HCT116 (cell line): ENCODE measurements at regions not wholly inside any gene's neighbourhood (a gene's known extent, or its start where the extent isn't known, plus 50 kb on each side); places are given as distances from the start of the nearest gene placed in this dataset.

ENCODE experiments used
- ATAC-seq: fragments of 200-7000 bp; cut with Tn5 transposase; 2 replicates; pipeline ENCODE4 v1.9.1; 2020; ENCODE audit warnings: mild to moderate bottlenecking, moderate library complexity
- BruUV-seq: library from RNA; stranded (reverse); fragments of 400-500 nt; replicated peaks from 2 replicates; lab custom pipeline; 2021; lab: Mats Ljungman, UMichigan
- CTCF ChIA-PET: fragments of 300-600 bp; sonication (Branson Sonifier 250); formaldehyde crosslinking; loops from one replicate; lab custom pipeline; 2021; ENCODE audit warnings: antibody characterized with exemption; lab: Charles Lee
- POLR2A ChIA-PET: fragments of 300-600, 350-600 bp; sonication (Branson Sonifier 250); formaldehyde crosslinking; loops from one replicate; lab custom pipeline; 2021; ENCODE audit warnings: antibody characterized with exemption; lab: Charles Lee
- RAD21 ChIA-PET, 2 experiments: fragments of 300-600 bp; sonication (Branson Sonifier 250); formaldehyde crosslinking; loops; one replicate each; lab custom pipeline; 2023; ENCODE audit warnings: low total read pairs in 2 of 2; ENCODE audit not compliant: uncharacterized antibody in 2 of 2, unreplicated experiment in 2 of 2, low non-redundant PET in 1 of 2; lab: Charles Lee
- DNase-seq: peaks from one replicate; pipeline ENCODE4 v3.0.0-alpha.2; 2010; ENCODE audit warnings: low read depth, low spot score
- H2AFZ ChIP-seq: fragments of 200-600 bp; shearing (Covaris generic), sonication (generic); 2 replicates; pipeline ENCODE4 v1.6.1; 2017; ENCODE audit warnings: low read depth, mixed run types, mixed read lengths, antibody characterized with exemption, low read length; ENCODE audit not compliant: poor library complexity, severe bottlenecking
- H3K27ac ChIP-seq: 2 replicates; pipeline ENCODE4 v1.5.1; 2012; ENCODE audit warnings: low read depth, low read length
- H3K27me3 ChIP-seq: fragments of 200-600 bp; sonication (generic); 2 replicates; pipeline ENCODE4 v1.6.1; 2016; ENCODE audit warnings: mixed run types, low read length, mixed read lengths; ENCODE audit not compliant: insufficient read depth
- H3K36me3 ChIP-seq, 2 experiments: fragments of 200-500 bp in 1 of 2; fragments of 200-600 bp in 1 of 2; sonication (Bioruptor generic) in 1 of 2; sonication (generic) in 1 of 2; 2 replicates each; pipeline versions ENCODE4 v1.5.1 to v1.6.1; 2014 to 2016; ENCODE audit warnings: low read length in 2 of 2, inconsistent platforms in 1 of 2, mixed read lengths in 1 of 2, mixed run types in 1 of 2; ENCODE audit not compliant: insufficient read depth in 2 of 2, control insufficient read depth in 1 of 2
- H3K4me1 ChIP-seq, 2 experiments: fragments of 200-600 bp in 1 of 2; sonication (generic) in 1 of 2; 2 replicates each; pipeline versions ENCODE4 v1.5.1 to v1.6.1; 2012 to 2017; ENCODE audit warnings: low read length in 2 of 2, inconsistent platforms in 1 of 2, mild to moderate bottlenecking in 1 of 2, mixed read lengths in 1 of 2, mixed run types in 1 of 2, moderate library complexity in 1 of 2; ENCODE audit not compliant: insufficient read depth in 2 of 2, control insufficient read depth in 1 of 2
- H3K4me2 ChIP-seq: fragments of 200-600 bp; sonication (generic); 2 replicates; pipeline ENCODE4 v1.6.1; 2017; ENCODE audit warnings: mixed run types, low read length, mixed read lengths
- H3K4me3 ChIP-seq, 2 experiments: fragments of 200-600 bp in 1 of 2; sonication (generic) in 1 of 2; replicated peaks in 1 of 2; 2 replicates each; pipeline ENCODE4 v1.5.1; 2011 to 2016; ENCODE audit warnings: low read length in 2 of 2, control low read depth in 1 of 2, low read depth in 1 of 2, mild to moderate bottlenecking in 1 of 2, mixed read lengths in 1 of 2, mixed run types in 1 of 2
- H3K79me2 ChIP-seq: fragments of 200-600 bp; sonication (generic); 2 replicates; pipeline ENCODE4 v1.6.1; 2017; ENCODE audit warnings: mild to moderate bottlenecking, mixed run types, low read length, moderate library complexity, mixed read lengths; ENCODE audit not compliant: insufficient read depth
- H3K9ac ChIP-seq: fragments of 200-600 bp; sonication (generic); 2 replicates; pipeline ENCODE4 v1.6.1; 2016; ENCODE audit warnings: low read length, mixed read lengths
- H3K9me2 ChIP-seq: fragments of 200-600 bp; sonication (generic), shearing (Covaris generic); 2 replicates; pipeline ENCODE4 v1.6.1; 2017; ENCODE audit warnings: mixed run types, mild to moderate bottlenecking, moderate library complexity; ENCODE audit not compliant: insufficient read depth
- H3K9me3 ChIP-seq, 2 experiments: fragments of 200-500 bp in 1 of 2; fragments of 200-600 bp in 1 of 2; sonication (Bioruptor generic) in 1 of 2; sonication (generic) in 1 of 2; 2 replicates each; pipeline ENCODE4 v1.6.1; 2014 to 2017; ENCODE audit warnings: low read length in 2 of 2, mixed read lengths in 2 of 2, inconsistent platforms in 1 of 2, low read depth in 1 of 2, mild to moderate bottlenecking in 1 of 2, mixed run types in 1 of 2, moderate library complexity in 1 of 2; ENCODE audit not compliant: control insufficient read depth in 1 of 2, insufficient read depth in 1 of 2
- H4K20me1 ChIP-seq: fragments of 200-600 bp; sonication (generic), shearing (Covaris generic); 2 replicates; pipeline ENCODE4 v1.6.1; 2017; ENCODE audit warnings: mixed run types, mild to moderate bottlenecking, moderate library complexity; ENCODE audit not compliant: insufficient read depth
- CEBPB ChIP-seq: IDR thresholded peaks from 2 replicates; pipeline ENCODE4 v1.6.1; 2012; ENCODE audit warnings: low read depth
- ELF1 ChIP-seq: IDR thresholded peaks from 2 replicates; pipeline ENCODE4 v1.6.1; 2012; ENCODE audit warnings: low read depth, borderline replicate concordance
- EZH2 ChIP-seq: fragments of 200-600 bp; sonication (generic); IDR thresholded peaks from 2 replicates; pipeline ENCODE4 v1.6.1; 2017; ENCODE audit warnings: antibody characterized with exemption, mixed run types
- JUND ChIP-seq: IDR thresholded peaks from 2 replicates; pipeline ENCODE4 v1.6.1; 2012
- POLR2A ChIP-seq: IDR thresholded peaks from 2 replicates; pipeline ENCODE4 v1.7.0; 2011; ENCODE audit warnings: borderline replicate concordance; ENCODE audit not compliant: insufficient read depth, insufficient read length; ENCODE audit errors: extremely low read depth
- TCF7L2 ChIP-seq: IDR thresholded peaks from 2 replicates; pipeline ENCODE4 v1.7.0; 2011; ENCODE audit warnings: borderline replicate concordance, inconsistent platforms; ENCODE audit not compliant: insufficient read depth, insufficient read length; ENCODE audit errors: extremely low read depth
- ZBTB33 ChIP-seq: IDR thresholded peaks from 2 replicates; pipeline ENCODE4 v1.6.1; 2011; ENCODE audit warnings: mild to moderate bottlenecking, low read length, moderate library complexity; ENCODE audit not compliant: insufficient replicate concordance; ENCODE audit errors: extremely low read depth
- ZFX ChIP-seq: fragments of 450-650 bp; IDR thresholded peaks from 2 replicates; pipeline ENCODE4 v1.6.1; 2017
- intact Hi-C: fragments of 100-400 bp; cut with micrococcal nuclease; formaldehyde crosslinking; loops from 2 replicates; pipeline ENCODE4 v1.10.0; 2022

GRCh38 chr3:34463414-34463813 is 665.0 kb downstream of the PDCD6IP start:
- no peak overlapping the region for H2AFZ ChIP-seq
- no peak for DNase-seq
- H4K20me1 ChIP-seq = no peaks in the 10 kb centered on the region
- no peak overlapping the region for H3K27ac ChIP-seq
- no peak for ATAC-seq
- no peak overlapping the region for H3K4me2 ChIP-seq
- no peaks in the 10 kb centered on the region for H3K9me2 ChIP-seq
- TF ChIP-seq CEBPB (no peak), JUND (no peak), ELF1 (no peak), EZH2 (no peak)
- RAD21 ChIA-PET = no interaction called here
- no peak overlapping the region for H3K4me3 ChIP-seq
- POLR2A ChIA-PET = no interaction called here
- H3K36me3 ChIP-seq = no peaks in the 10 kb centered on the region
- no peaks in the 10 kb centered on the region for H3K79me2 ChIP-seq
- intact Hi-C loops = no loop called here
- peaks cover 9% of the 10 kb centered on the region in 2 experiments; a peak in 3 of 4 replicates for H3K9me3 ChIP-seq
- no peaks in the 10 kb centered on the region for H3K27me3 ChIP-seq
- H3K9ac ChIP-seq = no peak overlapping the region
- BruUV-seq = no TSS peak
- CTCF ChIA-PET = no interaction called here
- no peaks in the 10 kb centered on the region for H3K4me1 ChIP-seq

- H3K9me3 ChIP-seq = peaks cover 9% of the 10 kb centered on the region in 2 experiments; a peak in 3 of 4 replicates
- ChIA-PET RAD21 (no interaction called here), POLR2A (no interaction called here), CTCF (no interaction called here)
- DNase-seq (no peak), ATAC-seq (no peak)
- H3K4me3 ChIP-seq = no peak overlapping the region
- no peak for TF ChIP-seq POLR2A
- TF ChIP-seq ZFX = no peak
- TF ChIP-seq TCF7L2 = no peak
- TF ChIP-seq ZBTB33 = no peak
- H3K4me1 ChIP-seq = no peaks in the 10 kb centered on the region
- no peak overlapping the region for H2AFZ ChIP-seq
- H3K79me2 ChIP-seq = no peaks in the 10 kb centered on the region
- no TSS peak for BruUV-seq
- H3K27me3 ChIP-seq = no peaks in the 10 kb centered on the region
- no peak overlapping the region for H3K4me2 ChIP-seq
- no peak overlapping the region for H3K9ac ChIP-seq
- no peaks in the 10 kb centered on the region for H4K20me1 ChIP-seq
- no peaks in the 10 kb centered on the region for H3K9me2 ChIP-seq
- no peaks in the 10 kb centered on the region for H3K36me3 ChIP-seq
- H3K27ac ChIP-seq = no peak overlapping the region
- intact Hi-C loops = no loop called here
These were observed 666.2 kb downstream of the PDCD6IP start for GRCh38 chr3:34464646-34465045.
